SHP77 (cell line): ENCODE measurements at regions not wholly inside any gene's neighbourhood (a gene's known extent, or its start where the extent isn't known, plus 50 kb on each side); places are given as distances from the start of the nearest gene placed in this dataset.

Source experiments
- DNase-seq, 2 experiments: peaks; one replicate each; lab custom pipeline; 2025; lab: John Stamatoyannopoulos, UW

DNA sequence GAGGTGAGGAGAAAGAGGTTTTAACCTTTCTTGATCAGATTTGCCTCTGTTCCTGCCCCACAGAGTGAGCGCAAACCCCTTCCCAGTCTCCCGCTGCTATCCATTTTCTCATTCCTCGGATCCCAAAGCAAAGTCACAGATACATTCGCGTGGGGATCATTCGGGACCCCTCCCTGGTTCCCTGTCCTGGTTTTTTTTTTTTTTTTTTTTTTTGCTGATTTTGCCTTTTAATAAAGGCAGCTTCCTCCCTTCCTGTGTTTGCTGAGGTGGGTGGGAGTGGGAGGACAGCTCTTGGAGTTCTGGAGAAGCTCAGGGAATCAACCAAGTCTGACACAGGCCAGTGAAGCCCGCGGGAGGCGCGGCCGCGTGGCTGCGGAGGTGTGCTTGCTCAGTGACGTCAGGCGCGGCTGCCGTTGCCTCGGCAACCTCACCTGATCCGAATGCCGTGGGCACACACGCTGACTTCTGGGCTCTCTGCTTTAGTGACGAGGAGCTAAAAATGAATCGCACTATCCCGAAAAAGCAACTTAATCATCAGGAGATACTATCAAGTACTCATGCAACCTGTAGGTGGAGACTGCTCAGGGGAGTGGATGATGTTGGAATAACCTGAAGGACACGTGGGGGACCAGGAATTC lies 106.4 kb downstream of the TBX19 start:
- peak; percentile 53 to 82 for DNase-seq

DNA sequence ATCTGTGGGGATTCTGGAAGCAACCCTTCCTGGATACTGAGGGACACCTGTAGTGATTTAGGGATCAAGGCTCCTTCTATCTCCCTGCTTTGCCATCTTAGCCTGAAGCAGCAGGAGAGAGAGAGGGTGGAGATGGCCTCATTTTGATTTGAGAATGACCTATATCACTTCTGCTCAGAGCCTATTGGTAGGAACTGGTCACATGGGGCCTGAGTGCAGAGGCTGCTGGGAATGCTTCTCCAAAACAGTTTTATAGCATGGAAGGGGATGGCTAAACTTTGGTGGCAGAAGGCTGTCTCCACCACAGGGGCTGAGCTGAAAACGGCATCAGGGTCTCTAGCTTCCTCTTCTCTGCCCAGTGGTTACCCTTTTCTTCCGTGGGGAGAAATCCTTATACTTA lies 105.8 kb downstream of the TBX19 start:
- no peak for DNase-seq

- DNase-seq, result no peak
Measured at GRCh38 chr1:168381850-168382249, 101.2 kb downstream of the TBX19 start.

DNA sequence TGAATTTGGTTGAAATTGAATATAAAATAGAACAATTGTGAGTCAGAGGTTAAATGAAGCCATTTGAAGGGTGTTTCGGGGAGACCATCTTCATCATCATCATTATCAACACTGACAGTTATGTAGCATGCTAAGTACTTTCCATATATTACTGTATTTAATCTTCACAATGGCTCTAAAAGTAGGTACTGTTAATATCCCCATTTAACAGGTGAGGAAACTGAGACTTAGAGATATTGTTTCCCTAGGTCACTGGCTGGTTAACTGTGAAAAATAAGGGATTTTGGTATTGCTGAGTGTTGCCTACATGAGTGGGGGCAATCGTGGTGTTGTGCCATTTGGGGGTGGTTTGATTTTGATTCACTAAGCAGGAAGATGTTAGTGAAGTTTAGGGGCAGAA lies 100.3 kb downstream of the TBX19 start:
- DNase-seq, result no peak

DNA sequence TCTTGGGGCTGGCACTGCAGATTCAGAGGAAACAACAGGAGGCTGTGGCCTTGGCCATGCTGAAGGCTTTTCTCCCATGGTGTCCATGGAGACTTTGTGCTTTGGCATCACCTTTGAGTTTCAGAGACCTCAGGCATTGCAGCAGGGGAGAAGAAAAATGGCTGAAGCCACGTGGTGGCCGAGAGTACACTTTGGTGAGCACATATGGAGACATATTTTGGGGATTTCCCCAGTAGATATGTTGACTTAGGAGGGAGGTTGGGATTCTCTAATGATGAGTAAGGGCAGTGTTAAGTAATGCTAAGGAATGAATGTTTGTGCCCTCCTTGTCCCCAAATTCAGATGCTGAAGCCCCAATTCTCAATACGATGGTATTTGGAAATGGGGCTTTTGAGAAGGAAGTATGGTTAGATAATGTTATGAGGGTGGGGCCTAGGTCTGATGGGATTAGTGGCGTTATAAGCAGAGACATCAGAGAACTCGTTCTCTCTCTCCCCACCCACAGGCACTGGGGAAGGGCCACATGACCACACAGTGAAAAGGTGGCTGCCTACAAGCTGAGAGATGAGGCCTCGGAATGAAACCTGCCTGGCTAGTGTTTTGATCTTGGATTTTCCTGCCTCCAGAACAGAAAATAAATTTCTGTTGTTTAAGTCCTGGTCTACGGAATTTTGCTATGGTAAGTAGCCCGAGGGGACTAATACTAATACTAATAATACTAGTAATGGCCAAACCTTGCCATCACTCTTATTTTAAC lies 98.6 kb downstream of the TBX19 start:
- DNase-seq, result no peak

GRCh38 chr1:168375566-168376300 lies 95.1 kb downstream of the TBX19 start:
- DNase-seq, result no peak

GRCh38 chr1:168374566-168374965 lies 93.9 kb downstream of the TBX19 start:
- no peak for DNase-seq

DNA sequence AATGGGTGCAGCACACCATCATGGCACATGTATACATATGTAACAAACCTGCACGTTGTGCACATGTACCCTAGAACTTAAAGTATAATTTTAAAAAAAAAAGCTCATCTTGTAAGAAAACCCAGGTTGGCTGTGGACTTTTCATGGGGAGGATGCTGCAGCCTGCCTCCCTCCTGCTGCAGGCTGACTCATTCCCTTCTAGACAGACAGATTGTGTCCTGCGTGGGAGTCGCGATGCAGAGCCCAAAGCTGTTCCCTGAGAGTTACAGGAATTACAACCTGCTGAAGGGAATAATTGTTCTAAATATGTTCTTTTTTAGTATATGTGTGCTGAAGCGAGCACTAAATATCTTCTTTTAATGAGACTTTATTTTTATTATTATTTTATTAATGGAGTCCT lies 93.2 kb downstream of the TBX19 start:
- DNase-seq, result no peak

DNA sequence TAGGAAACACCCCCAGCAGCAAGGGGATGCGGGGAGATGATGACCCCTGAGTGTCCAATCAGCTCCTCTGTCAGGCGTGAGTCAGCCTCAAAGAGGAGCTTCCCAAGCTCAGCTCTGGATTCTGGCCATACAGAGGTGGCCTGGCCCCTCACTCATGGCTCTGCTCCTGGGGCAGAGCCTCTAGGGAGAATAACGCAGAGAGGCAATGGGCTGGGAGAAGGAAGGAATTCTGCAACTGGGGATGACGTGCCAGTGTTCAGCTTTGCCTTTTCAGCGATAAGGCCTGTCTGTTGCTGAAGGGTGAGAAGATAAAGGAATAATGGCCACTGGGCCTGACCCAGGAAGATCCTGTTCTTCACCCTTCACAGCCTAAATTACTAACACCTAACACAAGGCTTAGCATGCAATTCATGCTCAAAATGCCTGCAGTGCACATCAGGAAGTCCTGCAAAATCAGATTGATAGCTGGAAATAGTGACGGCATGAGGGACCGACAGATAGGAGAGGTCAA lies 92.2 kb downstream of the TBX19 start:
- DNase-seq, result no peak

DNA sequence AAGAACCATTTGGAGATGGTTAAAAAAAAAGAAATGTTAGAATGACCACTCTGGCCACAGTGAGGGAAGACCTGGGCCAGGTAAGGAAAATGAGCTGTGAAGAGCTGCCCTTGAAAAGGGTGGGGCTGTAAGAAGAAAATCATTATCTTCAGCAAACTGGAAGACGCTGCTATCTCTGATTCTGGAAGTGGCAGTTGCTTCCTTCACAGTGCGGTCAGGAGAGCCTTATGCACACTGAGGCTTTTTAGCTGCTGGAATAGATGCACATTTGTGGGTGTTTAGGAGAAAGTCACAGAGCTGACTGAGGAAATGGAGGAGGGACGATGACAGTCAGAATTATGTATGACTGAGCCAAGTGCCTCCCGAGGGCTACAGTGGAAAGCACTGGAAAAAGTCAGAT lies 91.6 kb downstream of the TBX19 start:
- DNase-seq, result no peak

GRCh38 chr1:168371477-168371876 lies 90.8 kb downstream of the TBX19 start:
- no peak for DNase-seq

- DNase-seq, result no peak
Measured at GRCh38 chr1:168370586-168370985, 89.9 kb downstream of the TBX19 start.

GRCh38 chr1:168369655-168370054 lies 89.0 kb downstream of the TBX19 start:
- no peak for DNase-seq

DNA sequence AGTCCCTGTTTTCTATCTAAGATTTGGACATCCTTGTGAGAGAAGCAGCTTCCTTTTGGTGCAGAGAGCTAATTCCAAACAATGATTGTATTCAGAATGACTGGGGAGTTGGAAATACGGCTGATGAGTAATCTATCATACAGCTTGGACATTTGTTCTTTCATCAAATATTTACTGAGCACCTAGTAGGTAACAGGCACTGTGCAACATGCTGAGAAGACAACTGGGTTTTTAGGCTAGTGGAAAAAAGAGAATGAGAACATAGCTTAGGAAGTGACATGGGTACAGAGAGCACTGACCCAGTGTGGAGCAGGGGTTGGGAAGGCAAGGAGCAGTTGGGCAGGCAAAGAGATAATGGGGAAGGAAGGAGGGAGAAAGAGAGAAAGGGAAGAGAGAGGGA lies 87.5 kb downstream of the TBX19 start:
- DNase-seq, result no peak

DNA sequence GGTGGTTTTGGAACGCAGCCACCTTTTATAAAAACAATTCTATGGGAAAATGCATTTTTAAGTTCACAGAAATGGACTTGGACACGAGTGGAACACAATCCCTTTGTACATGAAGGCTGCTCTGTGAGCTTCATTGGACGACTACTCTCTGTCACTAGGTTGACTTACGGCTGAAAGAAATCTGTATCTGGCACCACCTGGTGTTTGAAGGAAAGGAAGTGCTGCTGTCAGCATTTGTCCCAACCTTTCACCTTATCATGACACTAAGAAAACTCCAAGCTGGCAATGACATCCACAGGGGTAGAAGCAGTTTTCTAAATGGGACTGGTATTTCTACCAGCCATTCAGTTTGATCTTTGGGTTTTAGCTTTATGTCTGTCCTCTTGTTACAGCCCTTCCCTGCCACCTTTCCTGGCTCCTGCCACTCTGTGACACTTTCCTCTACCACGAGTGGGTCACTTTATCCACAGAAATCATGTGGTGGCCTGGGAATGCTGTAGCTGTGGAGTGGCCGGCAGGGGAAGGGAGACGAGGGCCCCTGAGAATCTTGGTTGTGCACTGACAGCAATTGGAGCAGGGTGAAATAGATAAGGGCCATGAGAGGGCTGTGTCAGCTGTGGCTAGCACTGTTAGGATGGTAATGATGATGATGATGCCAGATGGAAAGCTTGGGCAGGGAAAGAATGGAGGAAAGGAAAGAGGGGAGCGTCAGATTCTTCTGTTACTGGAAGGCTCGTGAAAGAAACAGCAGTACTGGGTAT lies 85.2 kb downstream of the TBX19 start:
- no peak for DNase-seq
